OCI-LY7 (cell line): ENCODE measurements at regions not wholly inside any gene's neighbourhood (a gene's known extent, or its start where the extent isn't known, plus 50 kb on each side); places are given as distances from the start of the nearest gene placed in this dataset.

ENCODE experiments used
- BruUV-seq: library from RNA; stranded (reverse); fragments of 400-500 nt; replicated peaks from 2 replicates; lab custom pipeline; 2021; lab: Mats Ljungman, UMichigan
- CTCF ChIA-PET: fragments of 300-600 bp; sonication (Branson Sonifier 250); formaldehyde crosslinking; loops from one replicate; lab custom pipeline; 2022; ENCODE audit warnings: antibody characterized with exemption; ENCODE audit not compliant: unreplicated experiment; lab: Charles Lee
- POLR2A ChIA-PET: fragments of 300-600 bp; sonication (Branson Sonifier 250); formaldehyde crosslinking; loops from one replicate; lab custom pipeline; 2022; ENCODE audit warnings: antibody characterized with exemption; lab: Charles Lee
- DNase-seq: peaks from one replicate; pipeline ENCODE4 v3.0.0-alpha.2; 2015; ENCODE audit warnings: low spot score
- H2AFZ ChIP-seq: fragments of 200-600 bp; sonication (generic), shearing (Covaris generic); 2 replicates; pipeline ENCODE4 v1.6.1; 2014; ENCODE audit warnings: mild to moderate bottlenecking, antibody characterized with exemption, low read length, moderate library complexity
- H3K27ac ChIP-seq: fragments of 200-600 bp; sonication (generic); 2 replicates; pipeline ENCODE4 v1.5.1; 2014; ENCODE audit warnings: mixed run types, low read depth, mild to moderate bottlenecking, moderate library complexity, low read length, inconsistent platforms; ENCODE audit not compliant: poor library complexity, severe bottlenecking
- H3K36me3 ChIP-seq: fragments of 200-600 bp; sonication (generic); 2 replicates; pipeline ENCODE4 v1.6.1; 2014; ENCODE audit warnings: mild to moderate bottlenecking, antibody characterized with exemption, low read length, moderate library complexity, mixed read lengths; ENCODE audit not compliant: insufficient read depth
- H3K4me1 ChIP-seq: fragments of 200-600 bp; sonication (generic); 2 replicates; pipeline ENCODE4 v1.5.1; 2014; ENCODE audit warnings: mild to moderate bottlenecking, low read length; ENCODE audit not compliant: insufficient read depth, poor library complexity, severe bottlenecking
- H3K4me2 ChIP-seq: fragments of 200-600 bp; sonication (generic); 2 replicates; pipeline ENCODE4 v1.6.1; 2014; ENCODE audit warnings: mild to moderate bottlenecking, low read length
- H3K4me3 ChIP-seq: fragments of 200-600 bp; sonication (generic); 2 replicates; pipeline ENCODE4 v1.5.1; 2014; ENCODE audit warnings: mild to moderate bottlenecking, low read depth, low read length; ENCODE audit not compliant: poor library complexity, severe bottlenecking
- H3K79me2 ChIP-seq: fragments of 200-600 bp; sonication (generic); 2 replicates; pipeline ENCODE4 v1.6.1; 2016; ENCODE audit warnings: low read depth, mild to moderate bottlenecking, low read length, moderate library complexity, mixed read lengths; ENCODE audit not compliant: insufficient read depth
- H3K9me2 ChIP-seq: fragments of 200-600 bp; sonication (generic); 2 replicates; pipeline ENCODE4 v1.6.1; 2016; ENCODE audit warnings: mild to moderate bottlenecking, low read length, mixed read lengths; ENCODE audit not compliant: insufficient read depth
- H3K9me3 ChIP-seq: fragments of 200-600 bp; sonication (generic); 2 replicates; pipeline ENCODE4 v1.6.1; 2014; ENCODE audit warnings: mild to moderate bottlenecking, mixed run types, low read length, mixed read lengths
- H4K20me1 ChIP-seq: fragments of 200-600 bp; sonication (generic); 2 replicates; pipeline ENCODE4 v1.6.1; 2014; ENCODE audit warnings: mild to moderate bottlenecking, antibody characterized with exemption, low read length, moderate library complexity, mixed read lengths; ENCODE audit not compliant: insufficient read depth
- EZH2phosphoT487 ChIP-seq: fragments of 200-600 bp; sonication (generic); IDR thresholded peaks from 2 replicates; pipeline ENCODE4 v1.6.1; 2018; ENCODE audit warnings: low read depth, borderline replicate concordance, mild to moderate bottlenecking, mixed run types, antibody characterized with exemption, low read length, moderate library complexity, mixed read lengths
- intact Hi-C: fragments of 100-400 bp; cut with micrococcal nuclease; formaldehyde crosslinking; loops from one replicate; pipeline ENCODE4 v1.10.0; 2022; ENCODE audit not compliant: unreplicated experiment
- TF ChIP-seq, protein P1 (sequence below): fragments of 200-600 bp; sonication (generic); conservative IDR thresholded peaks from 2 replicates; pipeline ENCODE4 v1.5.1; 2014; ENCODE audit warnings: mild to moderate bottlenecking, antibody characterized with exemption, low read length, moderate library complexity, mixed read lengths

GRCh38 chr14:62616668-62617067 is 428.6 kb downstream of the KCNH5 start:
- no peak overlapping the region for H3K27ac ChIP-seq
- intact Hi-C loops = no loop called here
- no peak for TF ChIP-seq EZH2phosphoT487
- H3K36me3 ChIP-seq = no peaks in the 10 kb centered on the region
- H3K4me3 ChIP-seq = no peak overlapping the region
- H2AFZ ChIP-seq = no peak overlapping the region
- no peaks in the 10 kb centered on the region for H3K4me1 ChIP-seq
- no TSS peak for BruUV-seq
- no peaks in the 10 kb centered on the region for H3K9me2 ChIP-seq
- DNase-seq = no peak
- no peak overlapping the region for H3K4me2 ChIP-seq
- POLR2A ChIA-PET = no interaction called here
- H3K79me2 ChIP-seq = no peaks in the 10 kb centered on the region
- H4K20me1 ChIP-seq = no peaks in the 10 kb centered on the region
- CTCF ChIA-PET = no interaction called here
- no peaks in the 10 kb centered on the region for H3K9me3 ChIP-seq

GRCh38 chr14:62626416-62626815 is 418.8 kb downstream of the KCNH5 start:
- no TSS peak for BruUV-seq
- intact Hi-C loops = no loop called here
- Histone ChIP-seq H3K4me3 (no peak overlapping the region), H3K9me3 (no peaks in the 10 kb centered on the region), H3K36me3 (no peaks in the 10 kb centered on the region), H3K79me2 (no peaks in the 10 kb centered on the region), H4K20me1 (no peaks in the 10 kb centered on the region), H3K4me1 (no peaks in the 10 kb centered on the region), H3K9me2 (no peaks in the 10 kb centered on the region), H3K27ac (no peak overlapping the region), H3K4me2 (no peak overlapping the region), H2AFZ (no peak overlapping the region)
- ChIA-PET CTCF (no interaction called here), POLR2A (no interaction called here)
- DNase-seq = no peak
- TF ChIP-seq, protein P1, sequence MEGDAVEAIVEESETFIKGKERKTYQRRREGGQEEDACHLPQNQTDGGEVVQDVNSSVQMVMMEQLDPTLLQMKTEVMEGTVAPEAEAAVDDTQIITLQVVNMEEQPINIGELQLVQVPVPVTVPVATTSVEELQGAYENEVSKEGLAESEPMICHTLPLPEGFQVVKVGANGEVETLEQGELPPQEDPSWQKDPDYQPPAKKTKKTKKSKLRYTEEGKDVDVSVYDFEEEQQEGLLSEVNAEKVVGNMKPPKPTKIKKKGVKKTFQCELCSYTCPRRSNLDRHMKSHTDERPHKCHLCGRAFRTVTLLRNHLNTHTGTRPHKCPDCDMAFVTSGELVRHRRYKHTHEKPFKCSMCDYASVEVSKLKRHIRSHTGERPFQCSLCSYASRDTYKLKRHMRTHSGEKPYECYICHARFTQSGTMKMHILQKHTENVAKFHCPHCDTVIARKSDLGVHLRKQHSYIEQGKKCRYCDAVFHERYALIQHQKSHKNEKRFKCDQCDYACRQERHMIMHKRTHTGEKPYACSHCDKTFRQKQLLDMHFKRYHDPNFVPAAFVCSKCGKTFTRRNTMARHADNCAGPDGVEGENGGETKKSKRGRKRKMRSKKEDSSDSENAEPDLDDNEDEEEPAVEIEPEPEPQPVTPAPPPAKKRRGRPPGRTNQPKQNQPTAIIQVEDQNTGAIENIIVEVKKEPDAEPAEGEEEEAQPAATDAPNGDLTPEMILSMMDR = no peak
- no peak for TF ChIP-seq EZH2phosphoT487

DNA sequence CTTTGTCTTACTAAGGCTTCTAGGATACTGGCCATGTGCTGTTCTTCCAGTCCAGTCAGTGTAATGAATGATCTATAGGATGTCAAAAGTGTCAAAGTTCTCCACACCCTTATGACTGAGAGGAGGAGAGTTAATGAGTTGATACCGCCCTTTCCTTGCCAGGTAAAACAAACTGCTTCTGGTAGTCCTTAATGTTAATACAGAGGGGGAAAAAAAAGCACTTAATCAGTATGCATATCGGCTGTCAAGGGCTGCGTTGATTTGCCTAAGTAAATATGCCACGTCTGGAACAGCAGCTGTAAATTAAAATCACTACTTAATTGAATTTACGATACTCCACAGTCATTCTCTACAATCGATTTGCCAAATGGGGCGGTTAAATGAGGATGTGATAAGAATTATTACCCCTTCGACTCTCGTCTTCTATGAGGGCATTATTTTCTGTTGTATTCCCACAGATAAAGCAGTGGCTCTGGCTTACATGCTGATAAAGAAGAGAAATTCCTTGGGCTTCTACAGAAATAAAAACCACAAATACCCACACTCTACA is 416.0 kb downstream of the KCNH5 start:
- no peak for TF ChIP-seq EZH2phosphoT487
- TF ChIP-seq, protein P1 = no peak
- H4K20me1 ChIP-seq = no peaks in the 10 kb centered on the region
- no peaks in the 10 kb centered on the region for H3K9me3 ChIP-seq
- H3K4me2 ChIP-seq = no peak overlapping the region
- no peak for DNase-seq
- no peak overlapping the region for H2AFZ ChIP-seq
- no peaks in the 10 kb centered on the region for H3K9me2 ChIP-seq
- intact Hi-C loops = no loop called here
- ChIA-PET POLR2A (no interaction called here), CTCF (no interaction called here)
- BruUV-seq = no TSS peak
- H3K4me1 ChIP-seq = no peaks in the 10 kb centered on the region
- H3K4me3 ChIP-seq = no peak overlapping the region
- H3K27ac ChIP-seq = no peak overlapping the region
- H3K36me3 ChIP-seq = no peaks in the 10 kb centered on the region
- no peaks in the 10 kb centered on the region for H3K79me2 ChIP-seq
